ENCODE measurements at regions not wholly inside any gene's neighbourhood (a gene's known extent, or its start where the extent isn't known, plus 50 kb on each side); places are given as distances from the start of the nearest gene placed in this dataset.
A peak's percentile ranks its signal among the peaks of the same experiment; 100 is the strongest.
"Not testable (repeated sequence)": the region's sequence is repeated elsewhere in the genome, so short reads cannot be mapped to it uniquely, and the experiment has no call there.

DNA sequence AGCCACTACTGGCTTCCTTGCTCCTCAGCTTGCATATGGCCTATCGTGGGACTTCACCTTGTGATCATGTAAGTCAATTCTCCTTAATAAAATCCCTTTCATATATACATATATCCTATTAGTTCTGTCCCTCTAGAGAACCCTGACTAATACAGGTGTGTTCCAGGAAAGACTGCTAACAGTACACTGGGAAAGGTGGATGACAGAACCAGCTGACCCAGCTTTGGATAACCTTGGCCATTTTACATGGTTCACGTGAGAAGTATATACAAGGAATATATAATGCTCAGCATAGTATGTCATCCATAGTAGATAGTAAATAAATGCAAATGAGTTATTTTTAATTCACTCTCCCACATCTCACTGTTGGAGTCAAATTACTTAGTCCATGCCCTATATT is 1003.5 kb downstream of the SORCS3 start:
- DNase-seq (ENCODE audit: low spot score): no peak

DNA sequence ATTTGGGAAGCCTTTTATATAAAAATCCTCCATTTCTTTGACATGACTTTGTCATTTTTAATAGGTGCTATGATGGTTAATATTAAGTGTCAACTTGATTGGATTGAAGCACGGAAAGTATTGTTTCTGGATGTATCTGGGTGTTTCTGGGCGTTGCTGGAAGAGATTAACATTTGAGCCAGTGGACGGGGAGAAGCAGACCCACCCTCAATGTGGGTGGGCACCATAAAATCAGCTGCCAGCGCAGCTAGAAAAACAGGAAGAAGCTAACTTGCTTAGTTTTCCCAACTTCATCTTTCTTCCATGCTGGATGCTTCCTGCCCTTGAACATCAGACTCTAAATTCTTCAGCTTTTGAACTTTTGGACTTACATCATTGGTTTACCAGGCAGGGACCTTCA is 1003.0 kb downstream of the SORCS3 start:
- no peak for DNase-seq (ENCODE audit: low spot score)

DNA sequence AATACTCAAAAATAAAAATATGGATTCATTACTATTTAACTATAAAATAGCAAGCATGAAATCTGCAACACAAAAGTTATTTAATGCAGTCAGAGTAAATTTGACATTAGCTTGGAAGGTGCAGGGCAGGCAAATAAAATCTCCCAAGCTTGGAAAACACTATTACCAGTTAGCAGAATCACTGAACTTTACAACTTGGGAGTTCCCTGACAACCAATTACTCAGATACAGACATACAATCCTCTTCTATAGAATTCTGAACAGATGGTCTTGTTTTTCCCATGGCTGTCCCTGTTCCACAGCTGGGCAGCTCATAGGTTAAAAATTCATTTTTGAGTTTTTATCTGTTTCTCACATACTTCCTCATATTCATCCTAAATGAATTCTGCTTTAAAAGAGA is 1002.6 kb downstream of the SORCS3 start:
- DNase-seq (ENCODE audit: low spot score): no peak

DNA sequence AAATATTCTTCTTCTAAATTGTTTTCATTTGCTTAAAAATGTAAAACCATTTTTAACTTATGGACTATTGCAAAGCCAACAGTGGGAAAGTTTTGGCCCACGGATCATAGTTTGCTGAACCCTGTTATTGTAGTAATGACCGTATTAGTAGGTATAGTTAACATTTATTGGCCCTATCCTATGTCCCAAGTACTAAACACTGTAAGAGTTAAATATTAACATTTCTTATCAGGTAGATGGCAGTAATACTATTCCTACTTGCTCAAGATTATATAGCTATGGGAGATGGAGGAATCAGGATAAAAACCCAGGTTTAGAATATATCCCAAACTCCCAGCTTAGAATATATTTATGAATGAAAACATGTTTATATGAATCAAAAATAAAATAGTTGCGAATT is 993.2 kb downstream of the SORCS3 start:
- peak; percentile 0 for DNase-seq (ENCODE audit: low spot score)

DNA sequence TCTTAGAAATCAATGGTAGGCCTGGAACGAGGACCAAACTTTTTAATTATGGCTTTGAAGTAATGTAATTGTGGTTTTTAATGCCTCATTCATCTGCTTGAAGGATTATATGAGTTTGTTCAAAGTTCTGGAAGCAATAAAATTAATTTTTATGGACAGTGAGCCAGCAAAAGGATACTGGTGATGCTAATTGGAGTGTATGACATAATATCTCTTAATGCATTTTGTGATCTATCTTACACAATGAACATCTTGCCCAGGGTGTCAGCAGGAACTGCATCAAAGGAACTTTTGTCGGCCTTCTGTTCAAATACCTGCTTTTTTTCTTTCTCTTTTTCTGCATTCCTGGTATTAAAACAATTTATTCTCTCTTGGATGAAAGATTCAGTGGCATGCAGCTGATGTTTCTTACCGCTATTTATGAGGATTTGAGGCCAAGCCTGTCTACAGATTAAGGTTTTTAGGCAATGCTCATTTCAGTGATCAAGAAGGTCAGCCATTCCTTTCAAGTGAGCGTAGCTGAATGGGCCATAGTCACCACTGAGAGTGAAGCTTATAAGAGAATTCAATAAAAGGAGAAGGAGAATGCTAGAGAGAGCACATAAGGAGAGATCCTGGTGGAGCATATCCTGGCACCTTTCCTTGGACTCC is 974.8 kb downstream of the SORCS3 start:
- no peak for DNase-seq (ENCODE audit: low spot score)

DNA sequence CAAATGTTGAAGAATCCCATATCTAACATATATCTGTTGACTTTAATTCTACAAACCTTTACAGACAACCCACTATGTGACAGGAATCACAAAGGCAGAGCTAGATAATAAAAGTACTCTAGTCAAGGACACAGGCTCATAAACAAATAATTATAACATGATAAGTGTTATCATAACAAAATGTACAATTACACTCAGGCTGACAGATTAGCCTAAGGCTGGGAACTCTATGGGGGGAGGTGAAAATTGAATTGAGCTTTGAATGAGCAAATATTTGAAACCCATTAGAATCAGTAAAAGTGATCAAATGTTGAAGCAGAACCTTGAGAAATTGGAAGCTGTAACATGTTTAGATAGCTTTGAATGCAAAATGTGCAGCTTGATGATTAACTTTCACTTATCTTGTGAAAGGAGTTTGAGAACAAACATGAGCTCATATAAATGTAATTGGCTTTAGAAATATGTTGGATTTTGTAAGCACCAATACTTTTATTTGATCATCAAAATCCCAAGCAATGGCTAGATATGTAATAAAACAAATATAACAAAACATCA is 970.2 kb downstream of the SORCS3 start:
- no peak for DNase-seq (ENCODE audit: low spot score)

DNA sequence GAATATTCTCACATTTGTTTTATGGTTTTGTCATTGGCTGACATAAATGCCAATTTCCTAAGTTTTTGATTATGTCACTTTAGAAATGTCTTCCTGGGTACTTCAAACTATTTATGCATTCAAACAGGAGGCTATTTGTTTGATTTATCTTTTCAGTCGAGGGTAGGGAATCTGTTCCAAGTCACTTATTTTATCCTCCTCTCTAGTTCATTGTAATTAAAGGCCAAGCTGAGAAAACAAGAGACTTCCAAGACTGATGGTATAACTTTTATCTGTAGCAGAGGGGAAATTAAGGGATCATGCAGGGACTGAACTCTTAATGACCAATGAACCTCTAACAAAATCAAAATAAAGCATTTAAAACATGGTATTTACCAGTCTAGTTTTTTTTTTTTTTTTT is 968.4 kb downstream of the SORCS3 start:
- no peak for DNase-seq (ENCODE audit: low spot score)

DNA sequence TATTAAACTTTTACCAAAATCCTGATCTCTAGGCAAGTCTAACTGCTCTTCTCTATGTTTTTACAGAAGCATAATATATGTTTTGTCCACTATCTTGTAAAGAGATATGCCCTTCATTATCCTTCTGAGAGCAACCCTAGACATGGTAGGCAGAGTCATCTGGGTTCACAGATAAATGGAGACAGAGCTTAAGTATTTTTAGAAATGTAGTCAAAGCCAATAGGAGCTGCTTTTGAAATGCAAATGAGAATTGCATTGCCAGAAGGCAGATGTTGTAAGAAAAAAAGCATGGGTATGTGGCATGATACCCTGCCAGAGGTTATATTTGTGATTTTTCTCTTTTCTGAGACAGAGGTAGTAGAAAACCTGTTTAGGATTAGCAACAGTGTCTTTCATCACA is 964.8 kb downstream of the SORCS3 start:
- no peak for DNase-seq (ENCODE audit: low spot score)

DNA sequence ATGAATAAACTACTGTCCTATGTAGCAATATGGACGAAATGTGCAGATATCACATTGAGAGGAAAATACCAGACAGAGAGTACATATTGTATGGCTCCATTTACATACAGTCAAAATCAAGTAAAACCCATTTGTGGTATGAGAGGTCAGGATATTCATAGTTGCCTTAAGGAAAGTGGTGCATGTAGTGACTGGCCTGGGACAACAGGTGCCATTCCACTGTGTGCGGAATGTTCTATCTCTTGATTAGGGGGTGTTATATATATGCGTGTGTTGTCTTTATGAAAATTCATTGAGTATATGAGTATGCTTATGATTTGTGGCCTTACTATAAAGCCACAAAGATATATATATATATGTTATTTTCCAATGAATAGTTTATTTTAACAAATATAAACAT is 964.0 kb downstream of the SORCS3 start:
- no peak for DNase-seq (ENCODE audit: low spot score)

DNA sequence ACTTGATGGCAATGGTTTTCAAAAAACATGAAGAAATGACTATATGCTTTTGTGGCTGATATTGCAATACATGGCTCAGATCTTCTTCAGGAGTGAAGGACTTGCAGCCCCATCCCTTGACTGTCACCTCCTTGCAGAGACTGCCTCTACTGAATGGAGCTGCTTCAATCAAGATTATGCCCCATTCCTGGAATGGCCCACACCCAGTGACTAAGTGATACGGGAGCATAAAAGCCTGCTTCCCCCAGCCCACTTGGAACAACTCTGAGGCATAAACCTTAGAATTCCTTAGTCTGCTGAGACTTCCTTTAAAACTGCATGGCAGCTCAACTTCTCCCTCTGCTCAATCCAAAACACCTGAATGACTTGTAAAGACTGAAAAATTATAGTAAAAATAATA is 957.1 kb downstream of the SORCS3 start:
- no peak for DNase-seq (ENCODE audit: low spot score)

DNA sequence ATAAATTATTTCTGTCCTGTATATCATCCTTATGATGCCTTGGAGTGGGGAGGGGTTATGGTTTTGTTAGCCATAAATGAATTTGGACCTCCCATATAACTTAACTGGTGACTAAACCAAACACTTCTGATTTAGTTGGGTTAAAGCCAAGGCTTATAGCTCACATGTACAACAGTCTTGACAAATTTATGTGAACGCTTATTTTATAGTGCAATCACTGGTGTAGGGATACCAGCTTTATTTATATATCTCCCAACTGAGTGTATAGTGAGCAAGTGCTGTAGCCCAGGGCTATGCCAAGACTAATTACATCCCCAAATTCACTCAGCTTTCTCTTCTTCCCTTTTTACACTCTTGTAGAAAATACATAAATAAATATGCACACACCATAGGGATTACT is 956.2 kb downstream of the SORCS3 start:
- DNase-seq (ENCODE audit: low spot score): no peak

DNA sequence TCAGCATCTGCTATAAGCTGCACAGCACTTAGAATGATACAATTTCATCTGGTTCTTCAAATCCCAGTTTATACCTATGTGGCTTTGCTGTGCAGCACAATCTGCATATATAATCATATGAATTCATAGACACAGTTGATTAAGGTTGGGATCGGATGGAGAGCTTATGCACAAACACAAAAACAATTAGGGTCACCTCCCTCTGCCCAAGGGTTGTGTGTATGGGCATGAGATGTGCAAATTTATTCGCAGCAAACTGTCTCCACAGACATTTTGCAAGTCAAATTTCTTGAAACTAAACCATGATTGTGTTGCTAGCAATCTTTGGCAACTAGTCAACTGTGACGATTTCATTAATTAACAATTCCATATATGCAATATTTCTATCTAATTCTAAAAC is 955.7 kb downstream of the SORCS3 start:
- DNase-seq (ENCODE audit: low spot score): no peak

DNA sequence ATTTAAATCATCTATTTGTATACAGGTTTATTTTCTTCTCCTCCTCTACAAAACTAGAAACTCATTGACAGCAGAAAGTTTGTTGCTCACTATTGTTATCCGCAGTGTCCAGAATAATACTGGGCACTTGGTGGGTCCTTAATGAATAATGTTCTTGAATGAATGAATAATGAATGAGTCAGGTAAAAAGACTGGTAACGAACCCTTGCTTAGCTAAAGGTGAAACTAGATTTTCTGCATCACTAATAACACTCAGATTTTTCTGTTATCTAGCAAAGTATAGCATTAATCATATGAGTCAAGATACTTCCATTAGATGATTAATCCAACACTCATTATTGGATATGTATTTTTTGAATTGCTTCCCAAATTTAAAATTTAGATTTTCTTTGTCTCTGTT is 953.2 kb downstream of the SORCS3 start:
- DNase-seq (ENCODE audit: low spot score): no peak

DNA sequence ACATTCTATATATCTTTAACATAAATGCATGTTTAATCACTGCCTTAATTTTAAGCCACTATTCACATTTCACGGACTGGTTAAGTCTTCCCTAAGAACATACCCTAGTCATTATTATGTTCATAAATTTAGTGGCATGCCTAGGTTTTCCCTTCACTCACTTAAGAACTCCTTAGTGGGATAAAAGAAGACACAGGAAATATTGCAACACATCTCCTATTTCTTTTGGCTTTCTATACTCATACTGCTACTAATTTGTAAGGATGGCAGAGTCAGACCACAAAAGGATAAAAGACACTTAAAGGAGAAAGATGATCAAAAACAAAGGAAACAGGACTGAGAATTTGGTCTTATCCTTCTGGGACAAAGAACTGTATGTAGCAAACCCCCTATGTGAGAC is 951.4 kb downstream of the SORCS3 start:
- DNase-seq (ENCODE audit: low spot score): no peak

DNA sequence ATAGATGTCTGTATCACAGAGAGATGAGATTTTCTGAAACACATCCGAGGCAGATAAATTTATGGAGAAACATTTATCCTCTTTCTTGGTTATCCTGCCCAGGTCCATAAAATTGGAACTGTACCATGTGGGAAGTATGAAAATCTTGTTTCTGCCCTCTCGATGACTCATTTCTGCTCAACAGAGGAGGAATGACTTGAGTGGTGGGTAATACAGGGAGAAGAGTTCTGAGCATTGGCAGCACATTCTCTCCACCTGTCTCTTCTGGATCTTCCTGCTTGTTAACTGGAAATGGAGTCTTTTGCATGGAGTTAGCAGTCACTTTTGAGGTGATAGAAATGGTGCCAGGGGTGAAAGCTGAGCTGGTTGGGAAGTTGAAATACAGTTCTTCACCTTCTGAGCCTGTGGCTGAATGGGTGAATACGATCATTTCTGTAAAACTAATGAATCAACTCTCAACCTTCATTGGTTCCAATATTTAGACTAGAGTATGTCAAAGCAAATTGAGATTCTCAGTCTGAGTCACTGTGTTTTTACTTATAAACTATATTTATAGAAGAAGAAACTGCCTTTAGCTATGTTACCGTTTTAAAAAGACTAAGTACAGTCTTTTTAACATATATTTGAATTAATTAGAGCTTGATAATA is 945.5 kb downstream of the SORCS3 start:
- DNase-seq (ENCODE audit: low spot score): no peak

DNA sequence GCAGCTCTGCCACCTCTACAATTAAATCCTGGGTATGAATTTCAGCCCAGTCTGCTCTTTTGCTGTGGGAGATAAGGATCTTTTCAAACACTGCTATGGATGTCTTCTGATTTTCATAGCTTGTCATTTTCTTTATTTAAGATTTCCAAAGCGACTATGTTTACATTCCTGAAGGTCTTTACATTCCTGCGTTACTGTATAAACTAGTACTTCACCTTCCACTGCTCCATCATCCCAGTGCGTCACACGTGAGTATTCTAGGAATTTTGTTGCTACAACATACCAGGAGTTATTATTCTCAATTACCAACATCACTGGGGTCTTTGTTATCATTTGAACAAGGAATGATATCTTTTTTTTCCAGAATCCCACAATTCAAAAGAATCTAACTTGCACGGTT is 944.7 kb downstream of the SORCS3 start:
- DNase-seq (ENCODE audit: low spot score): no peak

DNA sequence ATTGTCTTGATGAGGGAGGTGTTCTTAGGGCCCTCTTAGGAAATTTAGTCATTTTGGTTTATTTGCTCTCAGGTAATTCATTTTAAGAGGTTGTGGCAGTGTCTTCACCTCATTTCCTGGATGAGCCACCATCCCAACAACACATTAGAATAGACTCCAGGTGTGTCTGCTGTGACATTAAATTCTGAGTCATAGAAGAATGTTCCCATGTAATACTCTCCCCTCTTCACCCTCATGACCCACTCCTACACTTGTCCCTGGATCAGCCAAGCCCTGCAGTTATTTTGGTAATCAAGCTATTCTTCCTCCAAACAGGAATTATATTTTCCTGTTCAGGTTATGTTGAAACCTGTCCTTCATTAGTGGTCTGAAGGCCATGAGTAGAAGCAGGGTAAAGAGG is 944.1 kb downstream of the SORCS3 start:
- no peak for DNase-seq (ENCODE audit: low spot score)

DNA sequence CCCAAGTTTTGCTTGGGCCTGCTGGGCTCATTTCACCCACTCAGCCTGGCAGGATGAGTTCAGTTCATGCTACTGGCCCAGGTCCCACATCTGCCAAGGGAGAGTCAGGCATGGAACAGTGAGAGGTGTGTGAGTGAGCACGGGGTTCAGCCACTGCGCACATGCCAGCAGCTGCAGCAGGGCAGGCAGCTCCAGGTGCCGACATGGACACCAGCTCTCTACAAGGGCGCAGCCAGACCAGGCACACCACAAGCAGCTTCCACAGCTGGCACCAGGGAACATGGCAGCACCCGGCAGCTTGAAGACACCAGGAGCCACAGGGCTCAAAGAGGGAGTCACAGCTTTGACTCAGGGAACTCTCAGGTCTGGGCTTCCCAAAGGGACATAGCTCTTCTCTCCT is 938.0 kb downstream of the SORCS3 start:
- DNase-seq (ENCODE audit: low spot score): no peak

DNA sequence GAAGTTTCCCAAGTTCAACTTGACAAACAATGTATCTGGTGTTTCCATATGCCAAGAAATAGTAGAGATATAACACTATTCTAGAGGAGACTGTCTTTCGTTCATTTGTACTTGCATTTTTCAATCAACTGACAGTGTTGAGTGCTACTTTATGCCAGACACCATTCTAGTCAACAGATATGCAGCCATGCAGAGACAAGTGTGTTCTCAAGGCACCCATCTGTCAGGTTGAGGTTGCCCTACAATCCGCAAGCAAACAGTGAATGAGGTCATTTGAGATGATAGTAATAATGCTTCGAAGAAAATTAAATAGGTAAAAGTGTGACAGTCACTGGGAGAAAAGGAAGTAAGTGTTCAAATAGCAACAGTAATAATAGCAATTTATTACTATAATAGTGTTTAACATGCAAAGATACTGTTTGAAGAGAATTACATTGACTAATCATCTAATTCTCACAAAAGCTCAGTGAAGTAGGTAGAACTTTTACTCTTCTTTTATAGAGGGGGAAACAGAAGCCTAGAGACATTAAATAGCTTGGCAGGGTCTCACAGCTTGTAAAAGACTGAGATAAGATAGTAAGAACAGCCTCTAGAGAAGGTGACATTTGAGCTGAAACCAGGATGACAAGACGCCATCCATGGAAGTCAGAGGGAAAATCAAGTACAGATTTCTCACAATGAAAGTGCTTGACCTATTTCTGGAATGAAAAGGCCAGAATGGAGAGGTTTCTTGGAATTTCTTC is 936.9 kb downstream of the SORCS3 start:
- no peak for DNase-seq (ENCODE audit: low spot score)

DNA sequence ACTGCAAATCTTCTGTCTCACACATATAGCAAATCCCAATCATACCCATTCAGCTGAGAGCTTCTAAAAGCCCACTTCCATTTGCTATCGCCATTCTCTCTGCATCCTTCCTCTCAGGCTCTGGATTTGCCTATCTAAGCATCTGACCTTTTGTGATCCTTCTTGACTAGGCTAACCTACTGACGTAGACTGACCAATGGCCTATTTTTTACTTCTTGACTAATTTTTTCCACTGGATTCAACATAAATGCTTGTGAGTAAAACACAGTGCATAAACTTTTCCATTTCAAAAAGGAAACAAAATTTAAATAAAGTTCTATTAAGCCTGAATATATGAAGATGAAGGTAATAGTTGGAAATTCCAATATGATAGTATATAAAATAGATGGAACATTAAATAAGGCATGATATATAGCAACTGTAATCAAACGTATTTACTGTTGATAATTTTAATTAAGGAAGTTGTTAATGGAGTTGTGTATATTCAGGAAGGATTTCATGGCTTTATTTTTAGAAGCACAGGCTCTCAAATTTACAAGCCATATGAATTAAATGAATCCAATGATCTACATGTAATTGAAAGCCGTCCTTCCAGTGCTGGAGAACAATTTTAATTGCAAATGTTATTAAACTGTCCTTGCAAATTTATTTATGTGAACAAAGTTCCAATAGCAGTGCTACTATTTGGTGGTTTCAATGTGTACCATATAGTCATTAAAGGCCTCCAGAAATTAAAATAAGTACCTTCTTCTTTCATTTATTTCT is 918.4 kb downstream of the SORCS3 start:
- no peak for DNase-seq (ENCODE audit: low spot score)

DNA sequence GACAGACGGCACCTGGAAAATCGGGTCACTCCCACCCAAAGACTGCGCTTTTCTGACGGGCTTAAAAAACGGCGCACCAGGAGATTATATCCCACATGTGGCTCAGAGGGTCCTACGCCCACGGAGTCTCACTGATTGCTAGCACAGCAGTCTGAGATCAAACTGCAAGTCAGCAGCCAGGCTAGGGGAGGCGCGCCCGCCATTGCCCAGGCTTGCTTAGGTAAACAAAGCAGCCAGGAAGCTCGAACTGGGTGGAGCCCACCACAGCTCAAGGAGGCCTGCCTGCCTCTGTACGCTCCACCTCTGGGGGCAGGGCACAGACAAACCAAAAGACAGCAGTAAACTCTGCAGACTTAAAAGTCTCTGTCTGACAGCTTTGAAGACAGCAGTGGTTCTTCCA is 909.4 kb downstream of the SORCS3 start:
- DNase-seq (ENCODE audit: low spot score): not testable (repeated sequence)

DNA sequence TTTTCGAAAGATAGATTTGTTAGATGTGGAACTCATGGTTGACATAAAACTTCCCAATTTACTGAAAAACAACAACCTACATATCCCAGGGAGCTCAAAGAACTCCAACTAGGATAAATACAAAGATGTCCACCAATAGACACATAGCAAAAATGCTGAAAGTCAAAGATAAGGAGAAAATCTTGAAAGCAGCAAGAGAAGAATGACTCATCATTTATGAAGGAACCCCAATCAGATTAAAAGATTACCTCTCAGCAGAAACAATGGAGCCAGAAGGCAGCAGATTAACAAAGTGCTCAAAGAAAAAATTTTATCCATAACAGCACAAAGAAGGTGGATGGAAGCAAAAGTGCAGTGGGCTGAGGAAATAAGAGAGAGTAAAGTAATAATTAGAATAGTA is 908.6 kb downstream of the SORCS3 start:
- DNase-seq (ENCODE audit: low spot score): no peak

DNA sequence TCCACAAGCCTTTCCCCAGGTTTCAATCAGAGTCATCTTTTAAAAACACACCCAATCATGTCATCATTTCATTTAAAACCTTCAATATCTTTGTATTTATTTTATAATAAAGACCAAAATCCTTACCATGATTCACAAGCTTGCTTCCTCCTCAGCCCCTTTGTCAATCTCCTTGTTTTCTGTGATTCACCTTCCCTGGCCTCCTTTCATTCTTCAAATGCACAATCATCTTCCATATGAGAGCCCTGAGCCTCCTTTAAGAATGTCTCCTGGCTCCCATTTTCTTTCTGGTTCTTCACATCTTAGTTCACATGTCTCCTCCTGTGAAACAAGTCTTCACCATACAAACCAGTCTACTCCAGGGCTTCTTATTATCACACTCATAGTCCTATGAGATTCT is 904.0 kb downstream of the SORCS3 start:
- DNase-seq (ENCODE audit: low spot score): no peak
